SU-DHL-6 (cell line): ENCODE measurements at regions not wholly inside any gene's neighbourhood (a gene's known extent, or its start where the extent isn't known, plus 50 kb on each side); places are given as distances from the start of the nearest gene placed in this dataset.

Experiments used
- EZH2phosphoT487 ChIP-seq: fragments of 200-600 bp; sonication (generic), shearing (Covaris generic); conservative IDR thresholded peaks from 2 replicates; pipeline ENCODE4 v1.6.1; 2018; ENCODE audit warnings: mild to moderate bottlenecking, antibody characterized with exemption, low read length, moderate library complexity, mixed read lengths
- TF ChIP-seq, protein P1 (sequence below): fragments of 200-600 bp; sonication (generic); IDR thresholded peaks from one replicate; pipeline ENCODE4 v1.5.1; 2017; ENCODE audit warnings: antibody characterized with exemption, mild to moderate bottlenecking, low read length, moderate library complexity; ENCODE audit not compliant: insufficient read depth, poor library complexity, severe bottlenecking

DNA sequence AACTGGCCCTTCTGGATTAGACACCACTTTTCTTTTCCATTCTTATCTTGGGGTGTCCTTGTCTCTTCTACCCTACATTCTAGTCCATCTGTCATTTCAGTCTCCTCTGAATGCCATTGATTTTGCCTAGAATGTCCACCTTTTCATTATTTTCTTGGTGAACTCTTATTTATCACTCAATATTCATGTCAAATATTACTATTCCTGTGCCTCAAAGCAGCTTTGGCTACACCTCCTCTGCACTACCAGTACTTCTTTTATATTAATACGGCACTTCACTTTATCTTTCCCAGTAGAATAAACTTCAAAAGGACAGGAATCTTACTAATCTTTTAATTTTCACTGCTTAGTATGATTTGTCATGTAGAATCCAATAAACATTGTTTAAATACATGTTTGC, 186.4 kb upstream of the DPYD start:
- TF ChIP-seq, protein P1, sequence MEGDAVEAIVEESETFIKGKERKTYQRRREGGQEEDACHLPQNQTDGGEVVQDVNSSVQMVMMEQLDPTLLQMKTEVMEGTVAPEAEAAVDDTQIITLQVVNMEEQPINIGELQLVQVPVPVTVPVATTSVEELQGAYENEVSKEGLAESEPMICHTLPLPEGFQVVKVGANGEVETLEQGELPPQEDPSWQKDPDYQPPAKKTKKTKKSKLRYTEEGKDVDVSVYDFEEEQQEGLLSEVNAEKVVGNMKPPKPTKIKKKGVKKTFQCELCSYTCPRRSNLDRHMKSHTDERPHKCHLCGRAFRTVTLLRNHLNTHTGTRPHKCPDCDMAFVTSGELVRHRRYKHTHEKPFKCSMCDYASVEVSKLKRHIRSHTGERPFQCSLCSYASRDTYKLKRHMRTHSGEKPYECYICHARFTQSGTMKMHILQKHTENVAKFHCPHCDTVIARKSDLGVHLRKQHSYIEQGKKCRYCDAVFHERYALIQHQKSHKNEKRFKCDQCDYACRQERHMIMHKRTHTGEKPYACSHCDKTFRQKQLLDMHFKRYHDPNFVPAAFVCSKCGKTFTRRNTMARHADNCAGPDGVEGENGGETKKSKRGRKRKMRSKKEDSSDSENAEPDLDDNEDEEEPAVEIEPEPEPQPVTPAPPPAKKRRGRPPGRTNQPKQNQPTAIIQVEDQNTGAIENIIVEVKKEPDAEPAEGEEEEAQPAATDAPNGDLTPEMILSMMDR = no peak
- no peak for TF ChIP-seq EZH2phosphoT487
